Smooth muscle cell (in vitro differentiated cells): ENCODE measurements at regions not wholly inside any gene's neighbourhood (a gene's known extent, or its start where the extent isn't known, plus 50 kb on each side); places are given as distances from the start of the nearest gene placed in this dataset.
"Not testable (repeated sequence)": the region's sequence is repeated elsewhere in the genome, so short reads cannot be mapped to it uniquely, and the experiment has no call there.

Experiments
- DNase-seq: peaks from one replicate; lab custom pipeline; 2025; ENCODE audit not compliant: unreplicated experiment; lab: John Stamatoyannopoulos, UW
- H2AFZ ChIP-seq: fragments of 200-600 bp; sonication (generic); 2 replicates; pipeline ENCODE4 v1.6.0; 2016; ENCODE audit warnings: antibody characterized with exemption, low read depth, mild to moderate bottlenecking
- H3F3A ChIP-seq: fragments of 200-600 bp; sonication (generic); 2 replicates; pipeline ENCODE4 v1.6.0; 2017; ENCODE audit warnings: antibody characterized with exemption, low read depth
- H3K27ac ChIP-seq: fragments of 200-600 bp; sonication (generic); 2 replicates; pipeline ENCODE4 v1.5.1; 2016; ENCODE audit warnings: low read depth, mild to moderate bottlenecking
- H3K27me3 ChIP-seq: fragments of 200-600 bp; sonication (generic); 2 replicates; pipeline ENCODE4 v1.6.1; 2016; ENCODE audit warnings: low read depth, mild to moderate bottlenecking
- H3K36me3 ChIP-seq: fragments of 200-600 bp; sonication (generic); 2 replicates; pipeline ENCODE4 v1.5.1; 2016; ENCODE audit warnings: low read depth
- H3K4me1 ChIP-seq: fragments of 200-600 bp; sonication (generic); 2 replicates; pipeline ENCODE4 v1.5.1; 2016; ENCODE audit warnings: low read depth
- H3K4me2 ChIP-seq: fragments of 200-600 bp; sonication (generic); 2 replicates; pipeline ENCODE4 v1.6.0; 2016; ENCODE audit warnings: mild to moderate bottlenecking
- H3K4me3 ChIP-seq: fragments of 200-600 bp; sonication (generic); 2 replicates; pipeline ENCODE4 v1.5.1; 2016; ENCODE audit warnings: mild to moderate bottlenecking
- H3K79me2 ChIP-seq: fragments of 200-600 bp; sonication (generic); 2 replicates; pipeline ENCODE4 v1.6.0; 2016; ENCODE audit warnings: low read depth, mild to moderate bottlenecking
- H3K9ac ChIP-seq: fragments of 200-600 bp; sonication (generic); 2 replicates; pipeline ENCODE4 v1.6.0; 2016; ENCODE audit warnings: low read depth
- H3K9me3 ChIP-seq: fragments of 200-600 bp; sonication (generic); replicated peaks from 2 replicates; pipeline ENCODE4 v1.5.1; 2016; ENCODE audit warnings: low read depth
- H4K20me1 ChIP-seq: fragments of 200-600 bp; sonication (generic); 2 replicates; pipeline ENCODE4 v1.6.0; 2016; ENCODE audit warnings: low read depth
- CTCF ChIP-seq: fragments of 200-600 bp; sonication (generic); IDR thresholded peaks from 2 replicates; pipeline ENCODE4 v1.5.1; 2017; ENCODE audit warnings: borderline replicate concordance, mild to moderate bottlenecking, antibody characterized with exemption; ENCODE audit not compliant: insufficient read depth, poor library complexity, severe bottlenecking
- WGBS: methylation state at CpG from one replicate; pipeline ENCODE4 v1.1.7; 2016; ENCODE audit warnings: low lambda C conversion rate; 5-methylcytosine and 5-hydroxymethylcytosine counted together

- peak overlapping the region; percentile 21 for H3K9ac ChIP-seq
- no peaks in the 10 kb centered on the region for H4K20me1 ChIP-seq
- H3K79me2 ChIP-seq: no peaks in the 10 kb centered on the region
- no peaks in the 10 kb centered on the region for H3K4me1 ChIP-seq
- no peaks in the 10 kb centered on the region for H3F3A ChIP-seq
- H3K4me2 ChIP-seq: peak overlapping the region; percentile 63
- DNase-seq: no peak
- no peak for TF ChIP-seq CTCF
- H3K27ac ChIP-seq: peak overlapping the region; percentile 40
- H3K27me3 ChIP-seq: no peaks in the 10 kb centered on the region
- no peak overlapping the region for H2AFZ ChIP-seq
- H3K4me3 ChIP-seq: no peak overlapping the region
- WGBS: 29% methylated on average over 4 of the region's 4 CpGs
- H3K9me3 ChIP-seq: no peaks in the 10 kb centered on the region
- no peaks in the 10 kb centered on the region for H3K36me3 ChIP-seq
These were observed 688.4 kb upstream of the SYT4 start for GRCh38 chr18:43965691-43966090.

DNA sequence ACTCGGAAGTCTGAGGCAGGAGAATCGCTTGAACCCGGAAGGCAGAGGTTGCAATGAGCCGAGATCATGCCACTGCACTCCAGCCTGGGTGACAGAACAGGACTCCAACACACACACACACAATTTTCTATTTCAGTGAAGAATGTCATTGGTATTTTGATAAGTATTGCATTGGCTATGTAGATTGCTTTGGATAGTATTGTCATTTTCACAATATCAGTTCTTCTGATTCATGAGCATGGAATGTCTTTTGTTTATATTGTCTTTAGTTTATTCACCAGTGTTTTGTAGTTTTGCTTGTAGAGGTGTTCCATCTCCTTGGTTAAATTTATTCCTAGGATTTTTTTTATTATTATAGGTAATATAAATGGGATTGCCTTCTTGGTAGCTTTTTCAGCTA lies 693.4 kb upstream of the SYT4 start:
- no peak overlapping the region for H3K27ac ChIP-seq
- H3K36me3 ChIP-seq: no peaks in the 10 kb centered on the region
- H3K79me2 ChIP-seq: no peaks in the 10 kb centered on the region
- H3K9ac ChIP-seq: no peak overlapping the region
- no peak overlapping the region for H3K4me3 ChIP-seq
- no peak for DNase-seq
- H3K4me1 ChIP-seq: no peaks in the 10 kb centered on the region
- no peaks in the 10 kb centered on the region for H3K9me3 ChIP-seq
- whole genome bisulfite sequencing: 95% methylated on average over 4 of the region's 4 CpGs
- H3K27me3 ChIP-seq: no peaks in the 10 kb centered on the region
- H3K4me2 ChIP-seq: no peak overlapping the region
- H2AFZ ChIP-seq: no peak overlapping the region
- no peak for TF ChIP-seq CTCF
- H3F3A ChIP-seq: no peaks in the 10 kb centered on the region
- H4K20me1 ChIP-seq: no peaks in the 10 kb centered on the region

GRCh38 chr18:43978174-43978573 lies 700.9 kb upstream of the SYT4 start:
- TF ChIP-seq CTCF: no peak
- Histone ChIP-seq H3K4me2 (no peak overlapping the region), H3K36me3 (no peaks in the 10 kb centered on the region), H2AFZ (no peak overlapping the region), H3K4me1 (no peaks in the 10 kb centered on the region), H3K9me3 (no peaks in the 10 kb centered on the region), H3F3A (no peaks in the 10 kb centered on the region), H3K9ac (no peak overlapping the region), H3K27ac (no peak overlapping the region), H3K4me3 (no peak overlapping the region), H3K79me2 (no peaks in the 10 kb centered on the region), H3K27me3 (no peaks in the 10 kb centered on the region), H4K20me1 (no peaks in the 10 kb centered on the region)
- DNase-seq: no peak
- WGBS: 88% methylated on average over 4 of the region's 4 CpGs

DNA sequence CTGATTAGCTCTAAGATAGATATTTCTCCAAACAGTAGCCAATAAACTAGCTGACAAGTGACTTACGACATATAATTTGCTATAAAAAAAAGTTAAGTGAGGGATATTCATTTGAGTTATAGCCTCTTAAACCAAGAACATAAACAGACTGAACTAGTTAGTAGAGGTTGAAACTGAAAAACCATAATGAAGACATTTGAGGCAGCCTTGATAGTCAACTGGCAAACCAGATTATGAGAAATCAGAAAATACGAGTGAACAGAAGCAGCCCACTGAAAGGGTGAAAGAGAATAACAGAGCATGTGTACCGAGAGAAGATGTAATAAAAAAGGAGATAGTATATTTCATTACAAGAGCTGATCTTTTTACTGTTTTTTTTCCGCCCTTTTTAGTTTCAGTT lies 698.1 kb upstream of the SETBP1 start:
- no peak for TF ChIP-seq CTCF

GRCh38 chr18:43987061-43987460 lies 693.6 kb upstream of the SETBP1 start:
- H3K4me3 ChIP-seq: not testable (repeated sequence)
- WGBS: 84% methylated on average over 4 of the region's 4 CpGs

More for the DNA sequence above, 698.1 kb upstream of the SETBP1 start:
- Histone ChIP-seq H3F3A (no peaks in the 10 kb centered on the region), H3K9ac (no peak overlapping the region), H3K27me3 (no peaks in the 10 kb centered on the region), H3K4me3 (no peak overlapping the region), H3K36me3 (no peaks in the 10 kb centered on the region), H2AFZ (no peak overlapping the region), H3K79me2 (no peaks in the 10 kb centered on the region), H3K4me2 (no peak overlapping the region), H3K4me1 (no peaks in the 10 kb centered on the region), H3K9me3 (no peaks in the 10 kb centered on the region), H4K20me1 (no peaks in the 10 kb centered on the region), H3K27ac (no peak overlapping the region)
- DNase-seq: no peak
- 85% methylated on average over 4 of the region's 4 CpGs for WGBS

More at GRCh38 chr18:43987061-43987460, 693.6 kb upstream of the SETBP1 start:
- H3K36me3 ChIP-seq, H2AFZ ChIP-seq, H3K4me1 ChIP-seq, H3K9ac ChIP-seq, H3K9me3 ChIP-seq, H3K27me3 ChIP-seq, H3K27ac ChIP-seq, H3K79me2 ChIP-seq, DNase-seq, H3F3A ChIP-seq, H4K20me1 ChIP-seq, H3K4me2 ChIP-seq: not testable (repeated sequence)
